ENCODE measurements at regions not wholly inside any gene's neighbourhood (a gene's known extent, or its start where the extent isn't known, plus 50 kb on each side); places are given as distances from the start of the nearest gene placed in this dataset.

GRCh38 chr4:187204389-187204918 lies 480.8 kb upstream of the FAT1 start:
- H3K9me3 Mint-ChIP-seq, result peaks cover 13% of the 10 kb centered on the region
- no peaks in the 10 kb centered on the region for H3K4me1 Mint-ChIP-seq
- H3K4me1 ChIP-seq, result no peaks in the 10 kb centered on the region
- no peak overlapping the region for H3K9ac ChIP-seq
- H3K4me2 ChIP-seq, result no peak overlapping the region
- no peaks in the 10 kb centered on the region for H3K27me3 ChIP-seq
- no peak overlapping the region for H3K27ac Mint-ChIP-seq
- H3K27me3 Mint-ChIP-seq (ENCODE audit: insufficient read depth, low read depth), result no peaks in the 10 kb centered on the region
- no peak overlapping the region for H3K4me3 ChIP-seq
- peaks cover 12% of the 10 kb centered on the region for H3K9me3 ChIP-seq (ENCODE audit: low read depth)
- H2AFZ ChIP-seq (replicated peaks), result peak overlapping the region; percentile 8
- no peaks in the 10 kb centered on the region for H3K36me3 Mint-ChIP-seq
- no peaks in the 10 kb centered on the region for H3F3A ChIP-seq (ENCODE audit: low read depth)
- no peak overlapping the region for H3K4me3 Mint-ChIP-seq
- no peak for TF ChIP-seq CTCF (IDR thresholded peaks at IDR 0.05)
- no peak for TF ChIP-seq EZH2phosphoT487 (IDR thresholded peaks at IDR 0.05)
- TF ChIP-seq EZH2 (IDR thresholded peaks at IDR 0.05), result no peak
- no peaks in the 10 kb centered on the region for H3K36me3 ChIP-seq
- H3K27ac ChIP-seq, result no peak overlapping the region
- H3K79me2 ChIP-seq (ENCODE audit: low read depth), result no peaks in the 10 kb centered on the region
- no peak for DNase-seq (ENCODE audit: low spot score)
- no peaks in the 10 kb centered on the region for H4K20me1 ChIP-seq (ENCODE audit: low read depth)

DNA sequence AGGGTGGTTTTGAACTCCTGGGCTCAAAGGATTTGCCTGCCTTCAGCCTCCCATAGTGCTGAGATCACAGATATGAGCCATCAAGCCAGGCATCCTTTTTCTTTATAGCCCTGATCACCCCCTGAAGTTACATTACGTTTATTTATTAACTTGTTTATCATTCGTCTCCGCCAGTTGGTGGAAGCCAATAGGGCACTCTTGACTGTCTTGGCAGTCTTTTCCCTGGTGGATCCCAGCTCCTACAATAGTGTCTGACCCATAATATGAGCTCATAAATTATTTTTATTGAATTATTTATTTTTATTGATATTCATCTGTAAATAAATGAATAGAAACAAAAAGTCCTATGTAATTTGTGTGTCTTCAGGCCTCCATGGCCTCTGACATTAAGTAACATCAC lies 484.3 kb upstream of the FAT1 start:
- TF ChIP-seq CTCF (IDR thresholded peaks at IDR 0.05) (no peak), EZH2phosphoT487 (IDR thresholded peaks at IDR 0.05) (no peak), EZH2 (IDR thresholded peaks at IDR 0.05) (no peak)
- Mint-ChIP-seq H3K27ac (no peak overlapping the region), H3K36me3 (no peaks in the 10 kb centered on the region), H3K9me3 (peaks cover 7% of the 10 kb centered on the region), H3K27me3 (ENCODE audit: insufficient read depth, low read depth) (no peaks in the 10 kb centered on the region), H3K4me3 (no peak overlapping the region), H3K4me1 (no peaks in the 10 kb centered on the region)
- H3K36me3 ChIP-seq, result no peaks in the 10 kb centered on the region
- no peaks in the 10 kb centered on the region for H3K4me1 ChIP-seq
- H3K4me2 ChIP-seq, result no peak overlapping the region
- H3K27ac ChIP-seq, result no peak overlapping the region
- no peaks in the 10 kb centered on the region for H3F3A ChIP-seq (ENCODE audit: low read depth)
- H2AFZ ChIP-seq (replicated peaks), result no peak overlapping the region
- no peaks in the 10 kb centered on the region for H3K27me3 ChIP-seq
- DNase-seq (ENCODE audit: low spot score), result no peak
- no peak overlapping the region for H3K4me3 ChIP-seq
- no peak overlapping the region for H3K9ac ChIP-seq
- no peaks in the 10 kb centered on the region for H4K20me1 ChIP-seq (ENCODE audit: low read depth)
- peaks cover 7% of the 10 kb centered on the region for H3K9me3 ChIP-seq (ENCODE audit: low read depth)
- no peaks in the 10 kb centered on the region for H3K79me2 ChIP-seq (ENCODE audit: low read depth)

DNA sequence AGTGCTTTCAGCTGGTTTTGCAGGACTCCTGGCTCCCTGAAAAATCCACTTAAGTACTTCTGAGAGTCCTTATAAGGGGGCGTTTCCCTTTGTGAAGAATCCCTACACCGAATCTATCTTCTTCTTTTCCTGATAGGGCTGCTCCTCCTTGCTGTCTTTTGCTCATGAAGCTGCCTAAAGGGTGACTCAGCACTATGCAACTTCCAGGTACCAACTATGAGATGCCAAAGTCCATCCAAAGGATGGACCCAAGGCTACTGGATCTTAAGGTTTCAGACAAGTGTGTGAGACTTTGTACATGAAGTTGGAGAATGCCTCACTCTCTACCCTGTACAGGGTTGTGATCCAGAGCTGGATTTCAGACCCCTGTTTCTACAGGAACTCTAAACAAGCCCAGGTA lies 485.0 kb upstream of the FAT1 start:
- Mint-ChIP-seq H3K27ac (no peak overlapping the region), H3K9me3 (peaks cover 7% of the 10 kb centered on the region), H3K4me1 (no peaks in the 10 kb centered on the region), H3K36me3 (no peaks in the 10 kb centered on the region), H3K4me3 (no peak overlapping the region), H3K27me3 (ENCODE audit: insufficient read depth, low read depth) (no peaks in the 10 kb centered on the region)
- peaks cover 7% of the 10 kb centered on the region for H3K9me3 ChIP-seq (ENCODE audit: low read depth)
- TF ChIP-seq EZH2 (IDR thresholded peaks at IDR 0.05) (no peak), EZH2phosphoT487 (IDR thresholded peaks at IDR 0.05) (no peak), CTCF (IDR thresholded peaks at IDR 0.05) (no peak)
- no peak overlapping the region for H3K27ac ChIP-seq
- no peak overlapping the region for H3K4me2 ChIP-seq
- H3K9ac ChIP-seq, result no peak overlapping the region
- H3K27me3 ChIP-seq, result no peaks in the 10 kb centered on the region
- no peaks in the 10 kb centered on the region for H3F3A ChIP-seq (ENCODE audit: low read depth)
- H4K20me1 ChIP-seq (ENCODE audit: low read depth), result no peaks in the 10 kb centered on the region
- no peaks in the 10 kb centered on the region for H3K4me1 ChIP-seq
- H3K4me3 ChIP-seq, result no peak overlapping the region
- H3K79me2 ChIP-seq (ENCODE audit: low read depth), result no peaks in the 10 kb centered on the region
- no peaks in the 10 kb centered on the region for H3K36me3 ChIP-seq
- no peak overlapping the region for H2AFZ ChIP-seq (replicated peaks)
- DNase-seq (ENCODE audit: low spot score), result no peak

All from neural progenitor cell (in vitro differentiated cells).